Epithelial cell of esophagus (primary cell): ENCODE measurements at regions not wholly inside any gene's neighbourhood (a gene's known extent, or its start where the extent isn't known, plus 50 kb on each side); places are given as distances from the start of the nearest gene placed in this dataset.
A peak's percentile ranks its signal among the peaks of the same experiment; 100 is the strongest.

Experiments
- DNase-seq: peaks from one replicate; pipeline ENCODE4 v3.0.0; 2010; ENCODE audit warnings: low read depth
- H3K4me3 ChIP-seq: 2 replicates; pipeline ENCODE4 v1.5.1; 2011; ENCODE audit warnings: mild to moderate bottlenecking, low read length, control low read depth
- CTCF ChIP-seq: IDR thresholded peaks from 2 replicates; pipeline ENCODE4 v1.5.1; 2011; ENCODE audit warnings: low read depth, mild to moderate bottlenecking, low read length, control low read depth, inconsistent platforms; ENCODE audit not compliant: insufficient read depth; ENCODE audit errors: missing control alignments

GRCh38 chr6:103178193-103178592, 1681.5 kb downstream of the HACE1 start:
- no peak for TF ChIP-seq CTCF
- DNase-seq: no peak
- no peak overlapping the region for H3K4me3 ChIP-seq

GRCh38 chr6:103177791-103178190, 1681.9 kb downstream of the HACE1 start:
- TF ChIP-seq CTCF: no peak
- H3K4me3 ChIP-seq: no peak overlapping the region
- DNase-seq: peak; percentile 37

- no peak overlapping the region for H3K4me3 ChIP-seq
- no peak for TF ChIP-seq CTCF
- no peak for DNase-seq
These were observed 1684.7 kb downstream of the HACE1 start for GRCh38 chr6:103175056-103175455.

GRCh38 chr6:103167345-103168071, 1692.2 kb downstream of the HACE1 start:
- DNase-seq: no peak
- H3K4me3 ChIP-seq: no peak overlapping the region
- TF ChIP-seq CTCF: no peak

GRCh38 chr6:103154779-103155572, 1704.7 kb downstream of the HACE1 start:
- no peak overlapping the region for H3K4me3 ChIP-seq
- TF ChIP-seq CTCF: no peak
- no peak for DNase-seq

GRCh38 chr6:103153016-103153415, 1706.7 kb downstream of the HACE1 start:
- TF ChIP-seq CTCF: no peak
- DNase-seq: no peak
- no peak overlapping the region for H3K4me3 ChIP-seq
